Amniotic stem cell (primary cell): ENCODE measurements at regions not wholly inside any gene's neighbourhood (a gene's known extent, or its start where the extent isn't known, plus 50 kb on each side); places are given as distances from the start of the nearest gene placed in this dataset.

Source experiments
- DNase-seq: peaks from one replicate; lab custom pipeline; 2025; lab: John Stamatoyannopoulos, UW

DNA sequence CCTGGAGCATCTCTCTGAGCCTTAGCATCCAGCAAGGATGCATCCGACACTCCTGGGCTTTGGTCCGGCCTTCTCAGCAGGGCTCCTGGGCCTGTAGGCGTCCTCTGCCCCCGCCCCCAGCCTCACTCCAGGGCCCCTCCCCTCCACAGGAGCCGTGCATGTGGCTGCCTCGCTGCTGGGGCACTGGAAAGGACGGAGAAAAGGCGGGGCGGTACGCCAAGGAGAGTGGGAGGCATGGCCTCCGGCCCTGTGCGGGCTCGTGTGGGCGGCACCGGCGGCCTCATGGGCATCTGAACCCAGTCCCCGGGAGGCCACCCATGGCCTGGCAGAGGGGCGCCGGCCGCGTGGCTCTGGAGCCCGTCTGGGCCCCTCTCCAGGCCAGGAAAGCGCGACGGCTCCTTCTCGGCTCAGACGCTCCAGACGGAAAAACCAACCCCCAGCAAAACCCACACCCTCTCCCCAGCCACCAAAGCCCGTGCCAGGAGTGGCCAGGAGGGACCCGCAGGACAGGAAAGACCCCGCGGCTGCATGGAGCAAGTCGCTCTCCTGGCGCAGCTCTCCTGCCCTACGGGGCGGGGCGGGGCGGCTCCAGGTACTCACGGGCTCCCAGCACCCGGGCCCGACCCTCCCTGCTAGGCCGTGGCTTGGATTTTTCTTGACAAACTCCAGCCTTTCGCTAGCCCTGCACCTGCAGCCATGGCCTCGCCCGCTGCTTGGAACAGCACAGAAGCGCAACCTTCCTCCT, 419.9 kb downstream of the QKI start:
- no peak for DNase-seq

DNA sequence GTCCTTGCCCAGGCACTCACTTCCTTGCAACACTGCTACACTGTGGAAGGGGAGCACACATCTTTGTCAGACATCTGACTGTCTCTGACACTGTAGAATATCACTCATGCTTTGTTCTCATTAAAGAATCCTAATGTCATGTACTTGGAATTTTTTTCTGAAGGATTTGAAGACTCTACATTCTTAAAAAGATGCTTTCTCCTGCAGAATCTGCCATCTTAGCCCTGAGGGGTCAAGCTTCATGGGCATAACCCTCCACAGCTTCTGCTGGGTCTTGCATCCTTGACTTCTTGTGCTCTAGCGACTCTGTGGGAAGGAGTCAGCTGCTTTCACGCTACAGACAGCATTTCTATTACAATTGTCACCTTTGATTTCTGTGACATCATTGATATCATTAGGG, 417.2 kb downstream of the QKI start:
- DNase-seq, result no peak

DNA sequence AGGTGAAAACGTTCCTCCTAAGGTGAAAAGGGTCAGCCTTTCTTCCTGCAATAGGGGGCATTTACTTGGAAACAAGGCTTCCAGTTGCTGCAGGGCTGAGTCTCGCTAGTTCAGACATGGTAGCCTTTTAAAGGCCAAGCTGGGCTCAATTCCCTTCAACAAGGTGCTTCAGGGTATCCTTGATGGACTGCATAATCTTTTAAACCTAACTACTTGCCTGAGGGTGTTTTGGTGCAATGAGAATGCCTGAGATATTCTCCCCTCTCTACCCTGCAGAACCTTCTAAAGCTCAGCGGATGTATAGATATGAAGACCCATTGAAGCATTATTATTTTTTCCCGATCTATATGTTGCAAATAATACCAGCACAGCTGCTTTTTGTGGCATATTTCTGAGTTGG, 416.1 kb downstream of the QKI start:
- no peak for DNase-seq

DNA sequence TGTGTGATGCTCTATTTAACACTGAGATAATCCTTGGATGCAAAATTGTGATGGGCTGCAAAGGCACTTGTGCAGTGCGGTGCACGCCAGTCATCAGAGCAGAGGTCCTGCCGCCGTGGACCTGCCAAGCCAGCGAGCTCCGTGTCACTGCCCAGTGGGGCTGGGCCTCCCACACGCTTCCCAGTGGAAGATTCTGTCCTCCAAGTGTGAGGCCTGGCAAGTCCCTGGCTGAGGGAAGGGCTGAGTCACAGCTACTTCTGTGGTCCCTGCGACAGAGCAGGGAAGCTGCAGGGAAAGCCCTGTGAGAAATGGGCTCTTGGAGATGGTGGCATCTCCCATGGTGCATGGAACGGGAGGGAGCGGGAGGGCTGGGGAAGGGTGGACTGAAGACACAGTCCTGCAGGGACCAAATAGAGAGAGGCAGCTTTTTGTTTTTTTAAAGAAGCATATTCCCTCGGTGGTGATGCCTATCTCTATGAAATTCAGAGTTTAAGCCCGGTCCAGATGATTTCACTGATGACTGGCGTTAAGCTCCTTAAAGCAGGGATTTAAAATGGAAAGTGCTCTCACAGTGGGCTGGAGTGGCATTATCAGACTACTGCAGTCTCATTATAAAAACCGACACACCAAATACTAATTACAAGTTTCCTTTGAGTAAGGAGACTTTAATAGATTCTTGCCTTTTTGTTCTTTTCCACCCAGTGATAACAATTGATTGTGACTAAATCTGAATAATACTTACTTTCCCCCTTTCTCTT, 413.7 kb downstream of the QKI start:
- no peak for DNase-seq

DNA sequence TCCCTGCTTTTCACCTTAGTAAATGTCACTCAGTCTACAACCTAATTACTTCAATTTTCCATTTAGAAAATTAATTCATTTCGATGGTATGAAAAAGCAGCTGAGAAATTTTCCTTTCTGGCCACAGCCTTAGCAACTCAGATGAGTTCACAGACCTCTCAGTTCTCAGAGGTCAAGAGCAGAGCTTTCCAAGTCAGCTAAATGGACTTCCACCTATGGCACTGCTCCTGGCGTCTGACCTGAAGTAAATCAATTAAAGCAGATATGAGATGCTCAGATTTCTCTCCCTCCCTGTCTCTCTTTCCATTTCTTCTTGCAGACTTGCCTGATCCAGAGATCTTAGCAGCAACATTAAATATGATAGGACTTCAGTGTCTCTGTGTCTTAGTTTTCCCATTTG, 412.6 kb downstream of the QKI start:
- DNase-seq, result no peak

DNA sequence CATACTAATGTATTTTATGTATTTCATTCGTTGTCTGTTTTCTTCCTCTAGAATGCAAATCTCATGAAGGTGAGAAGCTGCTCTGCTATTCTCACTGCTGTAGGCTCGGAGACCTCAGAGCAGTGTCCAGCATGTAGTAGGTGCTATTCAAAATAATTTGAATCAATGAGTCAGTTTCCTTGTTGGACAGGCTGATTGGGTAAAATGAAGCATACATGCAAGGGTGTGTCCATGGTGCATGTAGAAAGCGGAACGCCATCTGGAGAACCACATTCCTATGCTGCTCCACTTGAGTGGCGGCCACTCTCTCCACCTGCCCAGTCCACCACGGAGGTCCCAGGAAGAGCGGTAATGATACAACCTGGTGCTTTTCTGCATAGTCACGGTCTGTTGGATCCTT, 412.1 kb downstream of the QKI start:
- DNase-seq, result no peak

DNA sequence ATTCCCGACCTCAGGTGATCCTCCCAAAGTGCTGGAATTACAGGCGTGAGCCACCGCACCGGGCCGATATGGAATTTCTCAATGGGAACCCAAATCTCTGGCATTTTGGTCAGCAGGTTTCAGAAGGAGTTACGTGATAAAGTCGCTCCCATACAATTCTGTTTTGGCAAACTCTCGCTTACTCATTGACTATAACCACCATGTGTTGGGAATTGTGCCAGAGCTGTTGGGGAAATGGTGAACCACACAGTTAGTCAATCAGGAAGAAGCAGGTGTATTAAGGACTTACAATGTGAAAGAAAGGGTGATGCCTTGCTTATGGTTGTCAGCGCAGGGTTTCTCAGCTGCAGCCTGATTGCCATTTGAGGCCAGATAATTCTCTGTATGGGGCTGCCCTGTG, 410.5 kb downstream of the QKI start:
- no peak for DNase-seq

DNA sequence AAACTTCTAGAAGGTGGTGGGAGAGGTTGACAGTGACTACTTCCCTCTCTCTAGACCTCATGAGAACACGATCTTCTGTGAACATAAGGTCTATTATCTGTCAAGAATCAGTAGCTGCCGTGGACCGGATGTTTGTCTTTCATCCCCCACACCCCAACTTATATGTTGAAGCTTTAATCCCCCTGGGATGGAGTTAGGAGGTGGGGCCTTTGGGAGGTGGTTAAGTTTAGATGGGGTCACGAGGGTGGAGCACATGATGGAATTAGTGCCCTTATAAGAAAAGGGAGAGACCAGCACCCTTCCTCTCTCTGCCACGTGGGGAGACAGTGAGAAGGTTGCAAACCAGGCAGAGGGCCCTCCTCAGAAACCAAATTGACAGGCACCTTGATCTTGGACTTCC, 409.1 kb downstream of the QKI start:
- no peak for DNase-seq

DNA sequence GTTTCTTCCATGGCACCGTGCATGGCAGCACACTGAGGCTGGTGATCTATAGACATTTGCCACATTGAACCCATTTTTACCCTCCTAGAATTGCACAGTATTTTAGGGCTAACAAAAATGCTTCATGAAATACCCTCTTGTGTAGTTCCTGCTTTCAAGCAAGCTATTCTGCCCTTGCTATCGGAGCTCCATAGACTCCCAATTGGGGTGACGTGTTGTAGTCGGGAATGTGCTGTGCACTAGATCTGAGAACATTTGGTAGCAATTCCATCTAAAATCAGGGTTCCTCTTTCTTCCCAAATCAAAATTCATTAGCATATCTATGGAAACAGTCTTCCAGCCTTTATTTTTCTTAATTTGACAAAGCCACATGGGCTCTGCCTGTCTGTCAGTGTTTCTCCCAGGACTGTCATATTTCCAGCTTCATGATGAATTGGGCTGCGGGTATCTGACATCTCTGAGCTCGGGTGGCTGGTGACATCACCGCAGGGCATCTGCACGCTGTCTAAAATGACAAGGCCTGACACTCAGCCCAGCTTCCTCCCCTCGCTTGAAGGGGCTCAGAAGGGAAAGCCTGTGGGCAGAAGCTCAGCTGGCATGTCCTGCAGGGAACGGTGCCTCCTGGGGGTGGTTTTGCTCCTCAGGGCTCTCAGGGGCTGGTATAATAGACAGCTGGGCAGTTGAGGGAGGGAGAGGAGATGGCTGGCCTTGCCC, 406.4 kb downstream of the QKI start:
- no peak for DNase-seq

DNA sequence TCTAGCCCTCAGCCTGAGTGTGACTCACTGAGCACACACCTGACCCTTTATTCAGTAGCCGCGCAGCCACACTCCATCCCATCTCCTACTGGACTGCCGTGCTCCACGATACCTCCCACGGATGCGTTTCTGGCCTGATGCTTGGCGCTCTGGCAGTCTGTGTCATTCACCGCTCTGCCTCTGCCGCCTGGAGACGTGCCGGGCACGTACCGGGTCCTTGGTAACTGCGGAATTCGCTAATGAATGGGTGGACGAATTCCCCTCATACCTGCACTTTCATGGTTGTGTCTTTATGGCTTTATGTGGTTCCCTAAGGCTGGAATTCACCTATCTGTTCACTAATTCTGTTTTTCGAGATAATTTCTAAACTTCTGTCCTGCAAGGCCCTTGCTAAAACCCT, 405.7 kb downstream of the QKI start:
- no peak for DNase-seq

DNA sequence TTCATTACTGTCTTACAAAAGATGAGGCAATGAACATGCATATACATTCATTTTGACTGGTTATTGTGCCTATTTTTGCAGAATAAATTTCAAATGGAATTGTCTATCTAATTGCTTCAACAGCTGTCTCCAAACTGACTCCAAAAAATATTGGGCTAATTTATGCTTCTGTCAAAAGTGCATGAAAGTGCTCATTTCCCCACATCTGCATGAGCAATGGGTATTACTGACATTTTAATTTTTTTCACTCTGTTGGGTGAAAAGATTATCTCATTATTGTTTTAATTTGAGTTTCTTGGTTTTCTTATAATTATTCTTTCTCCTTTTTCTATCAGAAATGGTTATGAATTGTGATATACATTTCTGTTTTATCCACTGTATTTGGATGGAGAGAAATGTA, 404.2 kb downstream of the QKI start:
- DNase-seq, result no peak

DNA sequence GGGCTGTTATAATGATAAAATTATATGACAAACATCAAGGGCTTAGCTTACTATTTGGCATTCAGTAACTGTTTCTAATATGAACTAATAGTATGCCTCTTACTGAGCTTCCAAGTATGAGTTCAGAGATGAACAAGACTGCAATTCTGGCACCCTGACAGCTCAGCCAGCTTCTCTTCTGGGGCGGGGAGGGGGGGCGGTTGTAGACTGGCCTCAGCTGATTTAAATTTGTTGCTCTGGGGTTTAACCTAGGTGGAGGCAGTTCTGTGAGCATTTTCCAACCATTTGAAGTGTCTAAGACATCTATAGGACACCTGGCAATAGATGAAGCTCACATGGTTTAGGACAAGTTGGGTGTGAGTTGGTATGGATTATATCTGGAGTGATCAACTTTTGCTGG, 401.9 kb downstream of the QKI start:
- no peak for DNase-seq

DNA sequence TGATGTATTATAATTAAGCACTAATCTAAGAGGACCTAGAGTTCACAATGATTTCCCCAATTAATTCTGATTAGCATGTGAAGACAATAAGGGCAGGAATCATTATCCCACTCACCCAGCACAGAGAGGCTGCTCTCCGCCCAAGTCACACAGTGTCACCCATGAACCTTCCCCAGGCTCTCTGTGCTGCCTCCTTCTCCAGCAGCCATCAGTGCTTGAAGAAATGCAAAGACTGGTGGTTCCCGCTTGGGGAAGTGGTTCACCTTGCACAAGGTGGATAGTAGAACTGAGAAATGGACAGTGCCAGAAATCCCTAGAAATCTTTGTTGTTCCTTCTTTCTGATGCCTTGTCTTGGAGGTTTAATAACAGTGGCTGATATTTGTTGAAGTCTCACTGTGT, 401.3 kb downstream of the QKI start:
- DNase-seq, result no peak

DNA sequence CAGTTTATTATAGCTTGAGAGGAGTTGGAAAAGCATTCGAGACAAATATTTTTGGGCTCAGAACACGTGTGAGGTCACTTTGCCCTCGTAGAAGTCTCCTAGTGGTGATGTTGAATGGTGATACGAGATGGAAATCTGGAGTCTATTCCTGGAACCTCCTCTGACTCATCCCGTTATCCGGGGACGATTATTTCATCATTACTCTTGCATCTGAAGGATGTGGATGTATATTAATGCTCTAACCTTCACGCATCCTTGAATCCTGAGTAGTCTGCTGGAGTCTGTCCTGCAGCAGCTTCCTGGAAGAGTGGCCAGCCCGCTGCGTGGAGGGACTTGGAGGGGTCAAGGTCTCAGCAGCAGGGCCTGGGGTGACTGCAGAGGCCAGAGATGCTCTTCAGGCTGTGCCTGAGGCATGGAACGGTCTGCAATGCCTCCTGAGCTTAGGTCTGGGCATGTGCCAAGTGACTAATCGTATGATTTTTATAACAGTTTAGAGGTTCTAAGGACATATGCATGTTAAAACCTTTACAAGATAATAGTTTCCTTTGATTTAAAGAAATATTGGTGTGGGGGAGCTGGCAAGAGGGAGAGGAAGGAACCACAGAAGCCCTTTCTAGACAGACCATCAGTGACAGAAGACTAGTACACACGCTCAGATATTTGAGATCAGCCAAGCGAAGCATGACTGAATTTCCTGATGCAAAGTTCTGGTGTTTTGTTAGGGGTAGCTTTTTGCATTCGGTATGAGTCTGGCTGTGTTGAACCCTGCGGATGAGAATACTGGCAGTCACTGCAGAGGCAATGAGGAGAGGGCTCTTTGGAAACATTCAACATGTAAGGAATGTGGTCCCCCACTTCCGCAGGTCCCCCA, 400.2 kb downstream of the QKI start:
- DNase-seq, result peak; percentile 67

DNA sequence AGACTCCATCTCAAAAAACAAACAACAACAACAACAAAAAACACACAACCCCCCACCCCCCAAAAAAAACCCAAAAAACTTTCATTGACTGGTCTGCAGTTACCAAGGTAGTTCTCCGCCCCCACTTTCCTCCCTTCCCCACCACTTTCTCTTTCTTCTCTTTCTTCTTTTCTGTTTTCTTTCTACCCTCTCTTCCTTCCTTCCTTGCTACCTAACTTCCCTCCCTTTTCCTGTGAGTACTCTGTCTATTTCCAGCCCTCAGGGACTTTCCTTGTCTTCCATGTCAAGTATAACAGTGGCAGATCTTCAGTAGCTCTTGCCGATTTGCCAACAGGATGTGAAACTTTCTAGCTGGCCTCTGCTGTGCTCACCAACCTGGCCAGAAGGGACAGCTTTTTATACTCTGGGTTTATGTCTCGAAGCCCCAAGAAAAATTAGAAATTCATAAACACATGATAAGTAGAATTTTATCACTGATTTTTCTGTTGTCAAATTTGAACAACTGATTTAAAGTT, 399.5 kb downstream of the QKI start:
- no peak for DNase-seq

DNA sequence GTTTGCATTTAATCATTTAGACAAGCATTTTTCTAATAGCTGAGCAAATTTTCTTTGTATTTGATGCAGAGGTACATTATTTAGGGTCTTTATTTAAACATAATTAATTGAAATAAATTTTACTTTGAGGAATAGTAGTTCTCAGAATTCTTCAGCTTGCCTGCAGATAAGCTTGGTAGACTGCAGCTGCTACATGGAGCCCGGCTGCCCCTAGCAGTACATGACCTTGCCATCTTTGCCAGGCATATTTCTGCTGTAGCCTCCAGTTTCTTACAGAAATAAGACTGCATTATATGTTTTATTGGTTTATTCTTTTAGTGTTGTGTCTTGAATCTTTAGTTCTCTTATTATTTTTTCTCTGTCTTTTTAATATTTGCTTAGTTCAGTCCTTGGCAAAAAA, 396.8 kb downstream of the QKI start:
- no peak for DNase-seq

DNA sequence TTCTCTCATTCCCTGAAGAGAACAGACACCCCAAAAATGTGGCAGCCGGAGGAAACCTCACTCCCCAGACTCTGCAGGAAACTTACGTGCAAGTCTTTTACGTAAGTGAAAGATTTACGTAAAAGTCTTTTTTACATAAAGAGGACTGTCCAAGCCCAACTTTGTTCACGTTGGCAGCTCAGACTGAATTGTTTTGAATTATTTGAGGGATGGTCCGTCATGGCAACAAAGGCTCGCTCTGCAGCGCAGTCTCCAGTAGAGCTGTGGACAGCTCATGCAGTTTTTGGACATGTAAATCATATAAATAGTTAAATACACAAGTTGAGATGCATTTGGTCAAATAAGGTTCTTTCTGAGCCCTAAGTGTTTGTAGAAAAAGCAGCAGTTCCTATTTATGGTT, 394.8 kb downstream of the QKI start:
- no peak for DNase-seq

DNA sequence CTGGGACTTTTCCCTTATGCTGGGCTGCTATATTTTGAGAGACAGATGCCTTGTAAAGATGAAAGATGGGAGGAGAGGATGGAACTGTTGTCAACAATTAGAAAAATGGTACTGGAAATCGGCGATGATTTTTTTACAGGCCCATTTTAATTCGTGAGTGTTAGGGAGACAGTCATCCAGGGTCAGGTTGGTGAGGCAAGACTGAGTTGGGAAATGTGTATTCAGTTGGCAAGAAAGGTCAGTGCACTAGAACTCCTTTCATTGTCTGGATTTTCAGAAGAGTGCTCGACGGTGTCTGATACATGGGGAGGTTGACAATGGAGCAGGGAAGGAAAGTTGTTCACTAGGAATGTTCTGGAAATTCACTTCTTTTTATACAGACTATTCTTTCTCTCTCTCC, 394.4 kb downstream of the QKI start:
- DNase-seq, result no peak

DNA sequence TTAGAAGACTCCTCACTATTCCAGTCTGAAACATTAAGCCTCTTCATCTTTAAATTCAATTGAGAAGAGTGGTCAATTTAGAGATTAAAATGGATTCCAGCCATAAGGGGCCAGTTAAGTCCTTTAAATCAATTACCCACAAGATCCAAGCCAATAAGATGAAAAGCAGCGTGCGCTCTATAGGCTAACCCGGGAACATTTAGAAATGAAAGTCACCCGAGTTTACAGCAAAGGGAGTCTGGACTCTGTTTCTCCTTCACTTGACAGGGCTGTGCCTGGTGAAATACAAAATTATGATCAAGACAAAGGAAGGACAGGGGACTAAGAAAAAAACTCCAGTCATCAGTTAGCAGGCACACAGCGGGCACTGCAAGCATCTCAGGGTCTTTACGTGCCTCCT, 393.7 kb downstream of the QKI start:
- DNase-seq, result no peak

DNA sequence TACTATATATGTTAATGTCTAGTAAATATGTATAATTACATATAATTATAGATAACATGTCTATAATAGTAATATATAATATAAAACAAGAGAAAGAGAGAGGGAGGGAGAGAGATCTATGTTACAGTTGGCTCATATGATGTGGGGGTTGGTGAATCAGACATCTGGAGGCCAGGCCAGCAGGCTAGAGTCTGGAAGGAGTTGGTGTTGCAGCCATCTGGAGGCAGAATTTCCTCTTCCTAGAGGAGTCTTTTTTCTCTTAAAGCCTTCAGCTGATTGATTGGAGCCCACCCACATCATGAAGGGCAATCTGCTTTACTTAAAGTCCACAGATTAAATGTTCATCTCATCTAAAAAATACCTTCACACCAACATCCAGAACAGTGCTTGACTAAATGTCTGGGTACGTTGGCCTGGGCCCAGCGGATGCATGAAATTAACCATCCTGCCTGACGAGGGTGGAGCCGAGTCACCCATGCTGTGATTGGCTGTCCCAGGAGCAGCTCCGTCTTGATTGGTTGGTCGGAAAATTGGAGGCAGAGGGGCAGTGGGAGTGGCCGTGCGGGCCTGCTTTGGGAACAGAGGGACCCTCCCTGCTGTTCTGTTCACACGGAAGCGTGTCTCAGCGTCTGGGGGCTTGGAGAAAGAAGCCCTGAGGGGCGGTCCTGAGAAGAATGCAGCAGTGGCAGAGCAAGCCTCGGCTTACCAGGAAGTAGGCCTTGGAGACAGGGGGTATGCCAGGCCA, 392.4 kb downstream of the QKI start:
- DNase-seq, result no peak

DNA sequence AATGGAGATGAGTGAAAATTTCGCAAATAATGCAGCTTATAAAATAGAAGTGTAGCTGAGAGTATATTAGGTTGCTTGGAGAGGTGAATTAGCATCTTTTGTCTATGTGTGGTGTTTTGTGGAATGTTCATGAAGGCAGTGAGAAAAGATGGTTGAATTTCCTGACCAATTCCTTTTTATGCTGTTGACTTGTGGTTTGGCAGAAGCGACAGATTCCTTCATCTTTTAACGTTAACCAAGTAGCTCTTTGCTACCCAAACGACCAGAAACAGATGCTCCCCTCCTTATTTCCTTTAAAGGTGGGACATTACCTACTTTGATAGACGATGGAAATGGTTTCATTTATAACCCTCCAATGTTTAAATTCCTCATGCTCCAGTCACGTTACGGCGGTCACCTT, 390.5 kb downstream of the QKI start:
- no peak for DNase-seq
